Amniotic epithelial cell (primary cell): ENCODE measurements at regions not wholly inside any gene's neighbourhood (a gene's known extent, or its start where the extent isn't known, plus 50 kb on each side); places are given as distances from the start of the nearest gene placed in this dataset.
A peak's percentile ranks its signal among the peaks of the same experiment; 100 is the strongest.

Source experiments
- DNase-seq: peaks from one replicate; pipeline ENCODE4 v3.0.0-alpha.2; 2010; ENCODE audit warnings: low read depth

- DNase-seq = no peak
These were observed 550.7 kb downstream of the ETS1 start for GRCh38 chr11:128036556-128037093.

- no peak for DNase-seq
These were observed 551.4 kb downstream of the ETS1 start for GRCh38 chr11:128036006-128036405.

GRCh38 chr11:128031538-128032134 is 555.7 kb downstream of the ETS1 start:
- peak; percentile 68 for DNase-seq

GRCh38 chr11:128029219-128029722 is 558.1 kb downstream of the ETS1 start:
- DNase-seq = peak; percentile 76

GRCh38 chr11:128026596-128026995 is 560.8 kb downstream of the ETS1 start:
- DNase-seq = peak; percentile 97

- no peak for DNase-seq
These were observed 564.6 kb downstream of the ETS1 start for GRCh38 chr11:128022761-128023160.

- peak; percentile 30 for DNase-seq
These were observed 565.4 kb downstream of the ETS1 start for GRCh38 chr11:128022007-128022368.

- no peak for DNase-seq
These were observed 565.9 kb downstream of the ETS1 start for GRCh38 chr11:128021349-128022006.

GRCh38 chr11:128018692-128019091 is 568.7 kb downstream of the ETS1 start:
- no peak for DNase-seq

- no peak for DNase-seq
These were observed 581.8 kb downstream of the ETS1 start for GRCh38 chr11:128005562-128005961.

- DNase-seq = no peak
These were observed 588.9 kb downstream of the ETS1 start for GRCh38 chr11:127998421-127998820.

- no peak for DNase-seq
These were observed 589.8 kb downstream of the ETS1 start for GRCh38 chr11:127997594-127997993.

GRCh38 chr11:127996825-127997224 is 590.5 kb downstream of the ETS1 start:
- DNase-seq = peak; percentile 40

- no peak for DNase-seq
These were observed 591.4 kb downstream of the ETS1 start for GRCh38 chr11:127995921-127996320.

GRCh38 chr11:127994736-127995135 is 592.6 kb downstream of the ETS1 start:
- DNase-seq = peak; percentile 27

GRCh38 chr11:127993788-127994187 is 593.6 kb downstream of the ETS1 start:
- no peak for DNase-seq

GRCh38 chr11:127993281-127993680 is 594.1 kb downstream of the ETS1 start:
- DNase-seq = no peak

GRCh38 chr11:127986073-127986472 is 601.3 kb downstream of the ETS1 start:
- no peak for DNase-seq

- DNase-seq = peak; percentile 53
These were observed 614.5 kb downstream of the ETS1 start for GRCh38 chr11:127972816-127973215.

- DNase-seq = no peak
These were observed 615.9 kb downstream of the ETS1 start for GRCh38 chr11:127971448-127971847.

GRCh38 chr11:127966821-127967220 is 620.5 kb downstream of the ETS1 start:
- DNase-seq = no peak

GRCh38 chr11:127965939-127966668 is 621.3 kb downstream of the ETS1 start:
- DNase-seq = peak; percentile 4

GRCh38 chr11:127962416-127962815 is 624.9 kb downstream of the ETS1 start:
- no peak for DNase-seq
